ENCODE measurements at regions not wholly inside any gene's neighbourhood (a gene's known extent, or its start where the extent isn't known, plus 50 kb on each side); places are given as distances from the start of the nearest gene placed in this dataset.

GRCh38 chr4:67250131-67250896 lies 295.0 kb downstream of the CENPC start:
- H3K4me1 ChIP-seq (ENCODE audit: control insufficient read depth in 5 of 5, insufficient read depth in 5 of 5, low read length in 5 of 5), result no peaks in the 10 kb centered on the region
- H3K9ac ChIP-seq (ENCODE audit: insufficient read depth in 1 of 2, low read length in 2 of 2), result no peak overlapping the region
- DNase-seq, result no peak
- WGBS, 2 donors, result 34 to 48% methylated on average over 4 of the region's 4 CpGs
- no peaks in the 10 kb centered on the region for H3K9me3 ChIP-seq (ENCODE audit: control insufficient read depth in 4 of 4, insufficient read depth in 3 of 4, low read length in 3 of 4)
- H3K36me3 ChIP-seq (ENCODE audit: control insufficient read depth in 4 of 4, insufficient read depth in 4 of 4, low read length in 4 of 4), result no peaks in the 10 kb centered on the region
- ATAC-seq (ENCODE audit: insufficient read depth, low FRiP score), result no peak
- H3K4me3 ChIP-seq, result no peak overlapping the region
- no peak for TF ChIP-seq CTCF (IDR thresholded peaks at IDR 0.05; ENCODE audit: control extremely low read depth, extremely low read depth)
- no peaks in the 10 kb centered on the region for H3K27me3 ChIP-seq (ENCODE audit: control insufficient read depth in 3 of 3, insufficient read depth in 3 of 3, low read length in 2 of 3)
- no peak overlapping the region for H3K27ac ChIP-seq (ENCODE audit: low read depth in 1 of 2, low read length in 1 of 2)

GRCh38 chr4:67236788-67237187 lies 308.5 kb downstream of the CENPC start:
- H3K9me3 ChIP-seq (ENCODE audit: control insufficient read depth in 4 of 4, insufficient read depth in 3 of 4, low read length in 3 of 4), result no peaks in the 10 kb centered on the region
- no peak for ATAC-seq (ENCODE audit: insufficient read depth, low FRiP score)
- no peak overlapping the region for H3K9ac ChIP-seq (ENCODE audit: insufficient read depth in 1 of 2, low read length in 2 of 2)
- no peak overlapping the region for H3K4me3 ChIP-seq
- no peaks in the 10 kb centered on the region for H3K27me3 ChIP-seq (ENCODE audit: control insufficient read depth in 3 of 3, insufficient read depth in 3 of 3, low read length in 2 of 3)
- no peak for DNase-seq
- 85 to 95% methylated on average over 2 of the region's 2 CpGs for WGBS, 2 donors
- no peaks in the 10 kb centered on the region for H3K36me3 ChIP-seq (ENCODE audit: control insufficient read depth in 4 of 4, insufficient read depth in 4 of 4, low read length in 4 of 4)
- no peaks in the 10 kb centered on the region for H3K4me1 ChIP-seq (ENCODE audit: control insufficient read depth in 5 of 5, insufficient read depth in 5 of 5, low read length in 5 of 5)
- TF ChIP-seq CTCF (IDR thresholded peaks at IDR 0.05; ENCODE audit: control extremely low read depth, extremely low read depth), result no peak
- no peak overlapping the region for H3K27ac ChIP-seq (ENCODE audit: low read depth in 1 of 2, low read length in 1 of 2)

- WGBS, 2 donors, result 92 to 93% methylated on average over 3 of the region's 3 CpGs
- Histone ChIP-seq H3K36me3 (ENCODE audit: control insufficient read depth in 4 of 4, insufficient read depth in 4 of 4, low read length in 4 of 4) (no peaks in the 10 kb centered on the region), H3K4me3 (no peak overlapping the region), H3K27ac (ENCODE audit: low read depth in 1 of 2, low read length in 1 of 2) (no peak overlapping the region), H3K9me3 (ENCODE audit: control insufficient read depth in 4 of 4, insufficient read depth in 3 of 4, low read length in 3 of 4) (no peaks in the 10 kb centered on the region), H3K4me1 (ENCODE audit: control insufficient read depth in 5 of 5, insufficient read depth in 5 of 5, low read length in 5 of 5) (no peaks in the 10 kb centered on the region), H3K9ac (ENCODE audit: insufficient read depth in 1 of 2, low read length in 2 of 2) (no peak overlapping the region), H3K27me3 (ENCODE audit: control insufficient read depth in 3 of 3, insufficient read depth in 3 of 3, low read length in 2 of 3) (no peaks in the 10 kb centered on the region)
- no peak for DNase-seq
- TF ChIP-seq CTCF (IDR thresholded peaks at IDR 0.05; ENCODE audit: control extremely low read depth, extremely low read depth), result no peak
- ATAC-seq (ENCODE audit: insufficient read depth, low FRiP score), result no peak
These were observed 309.0 kb downstream of the CENPC start for GRCh38 chr4:67236318-67236717.

- no peak for TF ChIP-seq CTCF (IDR thresholded peaks at IDR 0.05; ENCODE audit: control extremely low read depth, extremely low read depth)
These were observed 311.0 kb downstream of the CENPC start for GRCh38 chr4:67234296-67234695.

More at GRCh38 chr4:67234296-67234695, 311.0 kb downstream of the CENPC start:
- 55 to 74% methylated on average over 2 of the region's 2 CpGs for WGBS, 2 donors
- Histone ChIP-seq H3K4me1 (ENCODE audit: control insufficient read depth in 5 of 5, insufficient read depth in 5 of 5, low read length in 5 of 5) (no peaks in the 10 kb centered on the region), H3K4me3 (no peak overlapping the region), H3K9ac (ENCODE audit: insufficient read depth in 1 of 2, low read length in 2 of 2) (no peak overlapping the region), H3K27ac (ENCODE audit: low read depth in 1 of 2, low read length in 1 of 2) (no peak overlapping the region), H3K36me3 (ENCODE audit: control insufficient read depth in 4 of 4, insufficient read depth in 4 of 4, low read length in 4 of 4) (no peaks in the 10 kb centered on the region), H3K27me3 (ENCODE audit: control insufficient read depth in 3 of 3, insufficient read depth in 3 of 3, low read length in 2 of 3) (no peaks in the 10 kb centered on the region), H3K9me3 (ENCODE audit: control insufficient read depth in 4 of 4, insufficient read depth in 3 of 4, low read length in 3 of 4) (no peaks in the 10 kb centered on the region)
- DNase-seq, result no peak
- no peak for ATAC-seq (ENCODE audit: insufficient read depth, low FRiP score)

Measured in lung (tissue), 11 donors.